Stimulated activated CD4-positive, alpha-beta T cell treated with anti-CD3 and anti-CD28 coated beads, Interleukin-4, amount 100 ng/mL, for 4 hours (primary cell): ENCODE measurements at regions not wholly inside any gene's neighbourhood (a gene's known extent, or its start where the extent isn't known, plus 50 kb on each side); places are given as distances from the start of the nearest gene placed in this dataset.

Source experiments
- DNase-seq, 2 experiments: peaks; one replicate each; pipeline ENCODE4 v3.0.0-alpha.2; 2020

GRCh38 chr15:38696790-38697495, 132.3 kb upstream of the RASGRP1 start:
- no peak for DNase-seq

- no peak for DNase-seq
Measured at GRCh38 chr15:38698254-38698653, 133.6 kb upstream of the RASGRP1 start.

- peak; percentile 37 to 67 for DNase-seq
Measured at GRCh38 chr15:38699633-38700230, 135.1 kb upstream of the RASGRP1 start.

- DNase-seq, result no peak
Measured at GRCh38 chr15:38701149-38701548, 136.5 kb upstream of the RASGRP1 start.

- no peak for DNase-seq
Measured at GRCh38 chr15:38702178-38702912, 137.7 kb upstream of the RASGRP1 start.

- DNase-seq, result no peak
Measured at GRCh38 chr15:38705436-38706219, 141.0 kb upstream of the RASGRP1 start.

GRCh38 chr15:38706956-38707355, 142.3 kb upstream of the RASGRP1 start:
- DNase-seq, result no peak

- DNase-seq, result peak in 1 of 2 experiments; percentile 28
Measured at GRCh38 chr15:38707802-38708671, 143.4 kb upstream of the RASGRP1 start.

- DNase-seq, result no peak
Measured at GRCh38 chr15:38708672-38709180, 144.1 kb upstream of the RASGRP1 start.

- no peak for DNase-seq
Measured at GRCh38 chr15:38709196-38709595, 144.6 kb upstream of the RASGRP1 start.

- no peak for DNase-seq
Measured at GRCh38 chr15:38714309-38715072, 149.9 kb upstream of the RASGRP1 start.

GRCh38 chr15:38720893-38721567, 156.4 kb upstream of the RASGRP1 start:
- DNase-seq, result no peak

GRCh38 chr15:38721568-38721945, 156.9 kb upstream of the RASGRP1 start:
- no peak for DNase-seq

GRCh38 chr15:38722236-38722635, 157.6 kb upstream of the RASGRP1 start:
- no peak for DNase-seq

GRCh38 chr15:38724827-38725226, 160.2 kb upstream of the RASGRP1 start:
- no peak for DNase-seq

- no peak for DNase-seq
Measured at GRCh38 chr15:38726187-38726586, 161.6 kb upstream of the RASGRP1 start.

GRCh38 chr15:38733331-38733730, 168.7 kb upstream of the RASGRP1 start:
- no peak for DNase-seq

- DNase-seq, result no peak
Measured at GRCh38 chr15:38740206-38740605, 175.6 kb upstream of the RASGRP1 start.

GRCh38 chr15:38743147-38743546, 178.5 kb upstream of the RASGRP1 start:
- DNase-seq, result no peak

- DNase-seq, result no peak
Measured at GRCh38 chr15:38745126-38745525, 180.5 kb upstream of the RASGRP1 start.

GRCh38 chr15:38745626-38746025, 181.0 kb upstream of the RASGRP1 start:
- no peak for DNase-seq
